PFSK-1 (cell line): ENCODE measurements at regions not wholly inside any gene's neighbourhood (a gene's known extent, or its start where the extent isn't known, plus 50 kb on each side); places are given as distances from the start of the nearest gene placed in this dataset.

Experiments
- FOXP2 ChIP-seq: optimal IDR thresholded peaks from 2 replicates; pipeline ENCODE3; 2011; ENCODE audit warnings: borderline replicate concordance, control low read depth, inconsistent platforms; ENCODE audit not compliant: insufficient read depth; ENCODE audit errors: extremely low read length, extremely low read depth
- POLR2AphosphoS5 ChIP-seq: IDR thresholded peaks from 2 replicates; pipeline ENCODE4 v1.6.1; 2012; ENCODE audit warnings: low read depth, mild to moderate bottlenecking, control low read depth, low read length, moderate library complexity
- SIN3A ChIP-seq: IDR thresholded peaks from 2 replicates; pipeline ENCODE4 v1.6.1; 2012; ENCODE audit warnings: mild to moderate bottlenecking, low read length, moderate library complexity, borderline replicate concordance; ENCODE audit not compliant: insufficient read depth
- TAF1 ChIP-seq: IDR thresholded peaks from 2 replicates; pipeline ENCODE4 v1.6.1; 2012; ENCODE audit warnings: low read length, control low read depth, borderline replicate concordance; ENCODE audit not compliant: insufficient read depth
- TF ChIP-seq, protein P1 (sequence below), 2 experiments: IDR thresholded peaks; 2 replicates each; pipeline versions ENCODE4 v1.6.1 to v1.8.0; 2011 to 2012; ENCODE audit warnings: low read depth in 2 of 2, low read length in 2 of 2, control low read depth in 1 of 2, inconsistent platforms in 1 of 2, mild to moderate bottlenecking in 1 of 2, moderate library complexity in 1 of 2; ENCODE audit not compliant: insufficient read depth in 1 of 2

DNA sequence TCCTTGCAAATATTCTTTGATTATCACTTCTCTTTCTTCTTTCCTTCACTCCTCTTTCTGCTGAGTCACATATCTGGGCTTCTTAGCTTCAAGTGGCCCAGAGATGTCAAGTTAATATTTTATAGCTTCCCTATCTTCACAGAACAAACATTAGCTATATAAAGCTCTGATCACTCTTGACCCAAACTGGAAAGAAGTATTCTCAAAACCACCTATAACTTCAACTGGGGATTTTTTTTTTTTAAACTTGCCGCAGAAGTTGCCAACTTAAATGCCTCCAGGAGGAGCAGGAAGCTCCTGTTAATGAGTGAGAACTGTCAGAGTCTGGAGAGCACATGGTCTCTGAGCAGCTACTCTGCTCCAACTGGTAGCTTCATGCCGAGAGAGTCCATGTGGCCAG, 233.3 kb upstream of the EDNRA start:
- TF ChIP-seq TAF1 (no peak), FOXP2 (no peak), POLR2AphosphoS5 (no peak), SIN3A (no peak)
- TF ChIP-seq, protein P1, sequence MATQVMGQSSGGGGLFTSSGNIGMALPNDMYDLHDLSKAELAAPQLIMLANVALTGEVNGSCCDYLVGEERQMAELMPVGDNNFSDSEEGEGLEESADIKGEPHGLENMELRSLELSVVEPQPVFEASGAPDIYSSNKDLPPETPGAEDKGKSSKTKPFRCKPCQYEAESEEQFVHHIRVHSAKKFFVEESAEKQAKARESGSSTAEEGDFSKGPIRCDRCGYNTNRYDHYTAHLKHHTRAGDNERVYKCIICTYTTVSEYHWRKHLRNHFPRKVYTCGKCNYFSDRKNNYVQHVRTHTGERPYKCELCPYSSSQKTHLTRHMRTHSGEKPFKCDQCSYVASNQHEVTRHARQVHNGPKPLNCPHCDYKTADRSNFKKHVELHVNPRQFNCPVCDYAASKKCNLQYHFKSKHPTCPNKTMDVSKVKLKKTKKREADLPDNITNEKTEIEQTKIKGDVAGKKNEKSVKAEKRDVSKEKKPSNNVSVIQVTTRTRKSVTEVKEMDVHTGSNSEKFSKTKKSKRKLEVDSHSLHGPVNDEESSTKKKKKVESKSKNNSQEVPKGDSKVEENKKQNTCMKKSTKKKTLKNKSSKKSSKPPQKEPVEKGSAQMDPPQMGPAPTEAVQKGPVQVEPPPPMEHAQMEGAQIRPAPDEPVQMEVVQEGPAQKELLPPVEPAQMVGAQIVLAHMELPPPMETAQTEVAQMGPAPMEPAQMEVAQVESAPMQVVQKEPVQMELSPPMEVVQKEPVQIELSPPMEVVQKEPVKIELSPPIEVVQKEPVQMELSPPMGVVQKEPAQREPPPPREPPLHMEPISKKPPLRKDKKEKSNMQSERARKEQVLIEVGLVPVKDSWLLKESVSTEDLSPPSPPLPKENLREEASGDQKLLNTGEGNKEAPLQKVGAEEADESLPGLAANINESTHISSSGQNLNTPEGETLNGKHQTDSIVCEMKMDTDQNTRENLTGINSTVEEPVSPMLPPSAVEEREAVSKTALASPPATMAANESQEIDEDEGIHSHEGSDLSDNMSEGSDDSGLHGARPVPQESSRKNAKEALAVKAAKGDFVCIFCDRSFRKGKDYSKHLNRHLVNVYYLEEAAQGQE (IDR thresholded peaks at IDR 0.05; ENCODE audit: insufficient read depth in 1 of 2, low read depth in 2 of 2, low read length in 2 of 2): no peak

DNA sequence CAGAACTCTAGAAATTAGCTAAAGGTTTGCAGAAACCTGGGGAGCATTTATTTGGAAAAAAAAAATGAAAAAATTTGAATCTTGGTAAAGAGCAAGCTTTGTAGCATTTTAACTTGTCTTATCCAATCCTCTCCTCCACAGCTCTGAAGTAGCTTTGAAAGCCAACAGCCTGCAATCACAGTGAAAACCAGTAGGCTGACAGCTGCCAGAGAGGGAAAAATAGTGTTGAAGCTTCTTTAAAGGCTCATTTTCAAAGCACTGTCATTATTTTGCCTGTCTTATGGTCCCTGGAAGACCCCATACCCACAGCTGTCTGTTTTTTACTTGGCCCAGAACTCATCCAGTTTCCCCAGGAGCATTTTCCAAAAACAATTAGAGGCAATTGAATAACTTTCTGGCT, 230.8 kb upstream of the EDNRA start:
- TF ChIP-seq FOXP2 (no peak), SIN3A (no peak), POLR2AphosphoS5 (no peak), TAF1 (no peak)
- TF ChIP-seq, protein P1 (IDR thresholded peaks at IDR 0.05; ENCODE audit: insufficient read depth in 1 of 2, low read depth in 2 of 2, low read length in 2 of 2): no peak

DNA sequence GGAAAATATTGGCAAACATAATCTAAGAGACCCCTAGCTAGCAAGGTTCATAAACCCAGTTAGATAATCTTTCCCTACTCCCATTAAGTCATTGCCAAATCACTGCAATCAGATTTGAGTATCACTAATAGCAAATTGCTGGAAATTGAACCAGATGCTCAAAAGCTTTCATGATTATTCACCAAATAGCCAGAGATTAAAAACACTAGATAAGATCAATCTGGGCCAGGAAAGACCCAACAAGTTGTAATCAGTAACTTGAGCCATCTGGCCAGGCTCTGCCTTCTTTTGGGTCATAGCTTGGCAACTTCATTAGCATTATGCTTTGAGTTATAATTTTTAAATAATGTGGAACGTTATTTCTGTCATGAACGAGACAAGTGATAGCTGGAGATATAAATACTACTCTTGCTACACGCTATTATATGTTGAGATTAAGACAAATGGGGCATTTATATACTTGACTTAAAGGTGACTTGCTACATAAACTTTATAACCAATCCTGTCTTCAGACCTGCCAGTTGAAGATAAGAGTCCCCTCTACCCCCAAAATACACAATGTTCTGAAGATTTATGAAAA, 196.6 kb upstream of the EDNRA start:
- no peak for TF ChIP-seq POLR2AphosphoS5
- TF ChIP-seq SIN3A: no peak
- no peak for TF ChIP-seq FOXP2
- TF ChIP-seq, protein P1 (IDR thresholded peaks at IDR 0.05; ENCODE audit: insufficient read depth in 1 of 2, low read depth in 2 of 2, low read length in 2 of 2): no peak
- no peak for TF ChIP-seq TAF1

DNA sequence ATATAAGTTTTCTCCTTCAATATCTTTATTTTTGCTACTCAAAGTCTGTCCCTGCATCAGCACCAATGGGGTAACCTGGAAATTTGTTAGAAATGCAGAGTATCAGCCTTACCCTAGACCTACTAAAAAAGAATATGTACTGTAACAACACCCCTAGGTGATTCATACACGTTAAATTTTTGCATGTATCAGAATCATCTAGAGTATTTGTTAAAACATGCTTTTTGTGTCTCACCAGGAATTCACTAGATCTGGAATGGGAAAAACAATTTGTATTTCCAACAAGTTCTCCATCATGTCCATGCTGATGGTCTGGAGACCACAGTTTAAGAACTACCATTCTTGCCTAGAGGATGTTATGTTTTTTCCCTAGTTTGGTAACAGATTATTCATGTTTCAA, 196.0 kb upstream of the EDNRA start:
- no peak for TF ChIP-seq SIN3A
- no peak for TF ChIP-seq POLR2AphosphoS5
- TF ChIP-seq, protein P1 (IDR thresholded peaks at IDR 0.05; ENCODE audit: insufficient read depth in 1 of 2, low read depth in 2 of 2, low read length in 2 of 2): no peak
- no peak for TF ChIP-seq TAF1
- no peak for TF ChIP-seq FOXP2

DNA sequence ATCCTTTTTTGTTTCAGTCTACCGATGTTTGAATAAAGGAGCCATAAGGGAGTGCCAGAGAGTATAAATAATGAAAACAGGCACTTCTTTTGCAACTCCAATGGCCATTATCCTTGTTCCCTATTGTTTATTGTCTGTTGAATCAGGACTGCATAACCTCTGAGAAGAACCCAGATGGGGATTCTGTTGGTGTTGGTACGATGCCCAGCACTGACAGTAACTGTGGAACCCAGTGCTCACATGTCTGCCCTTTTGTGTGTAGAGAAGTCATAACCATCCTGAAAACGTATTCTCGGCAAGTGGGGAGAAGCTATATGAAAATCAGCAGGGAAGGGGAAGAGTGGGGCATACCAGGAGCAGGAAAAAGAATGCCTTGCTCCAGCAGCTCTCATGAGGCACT, 195.1 kb upstream of the EDNRA start:
- TF ChIP-seq, protein P1 (IDR thresholded peaks at IDR 0.05; ENCODE audit: insufficient read depth in 1 of 2, low read depth in 2 of 2, low read length in 2 of 2): no peak
- TF ChIP-seq POLR2AphosphoS5: no peak
- no peak for TF ChIP-seq TAF1
- TF ChIP-seq FOXP2: no peak
- TF ChIP-seq SIN3A: no peak
